G401 (cell line): ENCODE measurements at regions not wholly inside any gene's neighbourhood (a gene's known extent, or its start where the extent isn't known, plus 50 kb on each side); places are given as distances from the start of the nearest gene placed in this dataset.

Experiments used
- DNase-seq: peaks from one replicate; pipeline ENCODE4 v3.0.0-alpha.2; 2015; ENCODE audit warnings: low spot score
- in situ Hi-C: cut with HindIII; loops from 2 replicates; pipeline ENCODE4 v1.10.0; 2016; ENCODE audit warnings: low sequenced_read_pairs, mixed read lengths

DNA sequence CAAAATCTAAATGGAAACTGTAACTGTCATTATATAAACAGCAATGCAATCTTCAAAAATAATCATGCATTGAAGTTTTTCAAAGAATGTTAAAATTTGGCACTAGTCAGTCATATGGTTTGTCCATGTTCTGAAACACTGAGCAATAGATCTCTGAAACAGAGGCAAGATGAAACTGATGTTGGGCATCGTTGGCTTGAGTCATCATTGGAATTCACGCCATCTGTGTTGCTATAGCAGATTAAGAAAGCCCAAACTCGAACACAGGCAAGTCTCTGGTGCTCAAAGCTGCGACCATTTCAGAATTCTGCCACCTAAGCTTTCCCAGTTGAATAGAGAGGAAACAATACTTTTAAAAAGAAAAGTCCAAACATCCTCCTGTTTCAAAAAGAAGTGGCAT, 114.1 kb upstream of the PPARGC1A start:
- no peak for DNase-seq
- in situ Hi-C loops: no loop called here

DNA sequence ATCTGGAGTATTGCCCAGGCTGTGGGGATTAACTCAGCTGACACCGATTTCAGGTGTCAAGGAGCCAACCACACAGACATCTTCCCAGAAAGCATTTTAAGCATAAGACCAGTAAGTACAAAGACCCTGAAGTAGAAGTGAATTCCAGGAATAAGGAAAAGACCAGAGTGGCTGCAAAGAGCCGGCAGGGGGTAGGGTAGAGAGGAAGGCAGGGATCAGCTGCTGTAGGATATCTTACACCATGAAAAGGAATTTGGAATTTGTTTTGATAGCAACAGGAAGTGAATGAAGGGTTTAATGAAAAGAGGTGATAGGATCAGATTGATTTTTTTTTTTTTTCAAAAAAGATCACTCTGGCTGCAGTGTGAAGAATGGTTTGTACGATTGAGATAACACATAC, 113.6 kb upstream of the PPARGC1A start:
- in situ Hi-C loops: no loop called here
- DNase-seq: no peak

DNA sequence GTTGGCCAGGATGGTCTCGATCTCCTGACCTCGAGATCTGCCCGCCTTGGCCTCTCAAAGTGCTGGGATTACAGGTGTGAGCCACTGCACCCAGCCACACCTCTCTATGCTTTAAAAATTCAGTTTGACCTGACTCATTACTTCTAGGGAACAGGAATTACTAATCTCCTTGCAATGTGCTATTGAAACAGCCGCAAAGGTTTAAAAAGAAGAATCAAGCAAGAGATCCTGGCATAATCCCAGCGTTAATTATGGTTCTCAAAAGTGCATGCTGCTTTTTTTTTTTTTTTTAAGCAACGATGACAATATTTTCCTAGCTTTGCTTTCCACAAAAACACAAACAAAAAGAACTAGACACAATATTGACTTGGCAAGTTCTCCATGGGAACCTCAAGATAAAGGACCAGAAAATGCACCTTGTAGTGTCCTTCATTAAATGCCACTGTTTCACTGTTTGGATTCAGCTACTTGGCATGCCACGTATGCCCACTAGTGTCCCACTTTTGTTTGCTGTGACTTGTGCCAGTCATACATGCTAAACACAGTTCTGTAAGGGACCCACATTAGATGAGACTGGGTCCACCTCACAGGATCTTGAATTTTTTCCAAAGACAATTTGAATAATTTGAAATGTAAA, 112.6 kb upstream of the PPARGC1A start:
- DNase-seq: no peak
- in situ Hi-C loops: no loop called here

DNA sequence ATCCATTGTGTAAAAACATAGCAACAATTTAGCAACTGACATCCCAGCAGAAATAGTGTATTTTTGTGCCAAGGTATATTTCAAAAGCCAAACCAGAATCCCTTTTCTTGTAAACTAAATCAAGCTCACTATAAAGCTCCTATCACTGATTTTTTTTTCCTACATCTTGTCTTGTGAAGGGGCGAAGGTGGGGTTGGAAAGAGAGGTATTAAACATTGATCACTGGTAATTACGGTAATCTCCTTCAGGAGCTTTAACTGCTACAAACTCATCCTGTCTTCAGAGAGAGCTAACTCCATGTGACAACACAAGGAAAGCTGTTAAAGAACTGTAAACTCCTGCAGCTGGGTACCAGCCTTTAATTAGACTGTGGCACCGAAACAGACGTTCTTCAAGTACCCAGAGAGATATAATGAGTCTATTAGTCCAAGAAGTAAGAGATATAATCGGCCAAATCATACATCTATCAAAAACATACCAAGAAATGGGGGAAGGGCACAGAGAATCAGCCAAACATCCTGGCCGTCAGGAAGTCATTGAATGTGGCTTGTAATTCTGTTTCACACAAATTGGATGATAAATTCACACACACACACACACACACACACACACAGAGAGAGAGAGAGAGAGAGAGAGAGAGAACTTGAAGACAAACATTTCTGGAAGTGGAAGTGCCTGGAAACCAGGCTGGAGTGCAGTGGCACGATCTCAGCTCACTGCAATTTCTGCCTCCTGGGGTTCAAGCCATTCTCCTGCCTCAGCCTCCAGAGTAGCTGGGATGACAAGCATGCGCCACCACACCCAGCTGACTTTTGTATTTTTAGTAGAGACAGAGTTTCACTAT, 111.9 kb upstream of the PPARGC1A start:
- DNase-seq: no peak

DNA sequence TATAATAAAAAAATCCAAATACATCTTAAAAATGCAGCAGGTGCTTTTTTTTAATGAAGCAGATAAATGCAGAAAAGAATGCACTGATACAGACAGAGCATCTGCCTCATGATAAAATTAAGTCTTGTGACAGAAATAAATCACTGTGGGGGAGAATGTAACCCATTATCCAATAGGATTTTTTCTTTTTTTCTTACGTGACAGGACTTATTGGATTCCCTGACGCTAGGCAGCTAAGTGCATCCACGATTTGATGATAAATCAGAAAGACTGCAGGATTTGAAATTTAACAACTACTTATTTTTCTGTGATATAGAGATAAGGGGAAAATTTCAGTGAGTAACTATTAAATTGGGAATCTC, 110.6 kb upstream of the PPARGC1A start:
- in situ Hi-C loops: no loop called here
- peak; percentile 9 for DNase-seq

More for the DNA sequence above, 111.9 kb upstream of the PPARGC1A start:
- in situ Hi-C loops: no loop called here

GRCh38 chr4:23999714-24000469, 110.0 kb upstream of the PPARGC1A start:
- no peak for DNase-seq
- in situ Hi-C loops: no loop called here

- no peak for DNase-seq
- in situ Hi-C loops: no loop called here
These were observed 103.5 kb upstream of the PPARGC1A start for GRCh38 chr4:23993373-23993772.

- in situ Hi-C loops: no loop called here
- DNase-seq: no peak
These were observed 101.6 kb upstream of the PPARGC1A start for GRCh38 chr4:23991444-23991843.

- in situ Hi-C loops: no loop called here
These were observed 96.4 kb upstream of the PPARGC1A start for GRCh38 chr4:23986270-23986669.

GRCh38 chr4:23981328-23981727, 91.5 kb upstream of the PPARGC1A start:
- in situ Hi-C loops: no loop called here
- no peak for DNase-seq

More at GRCh38 chr4:23986270-23986669, 96.4 kb upstream of the PPARGC1A start:
- DNase-seq: no peak

DNA sequence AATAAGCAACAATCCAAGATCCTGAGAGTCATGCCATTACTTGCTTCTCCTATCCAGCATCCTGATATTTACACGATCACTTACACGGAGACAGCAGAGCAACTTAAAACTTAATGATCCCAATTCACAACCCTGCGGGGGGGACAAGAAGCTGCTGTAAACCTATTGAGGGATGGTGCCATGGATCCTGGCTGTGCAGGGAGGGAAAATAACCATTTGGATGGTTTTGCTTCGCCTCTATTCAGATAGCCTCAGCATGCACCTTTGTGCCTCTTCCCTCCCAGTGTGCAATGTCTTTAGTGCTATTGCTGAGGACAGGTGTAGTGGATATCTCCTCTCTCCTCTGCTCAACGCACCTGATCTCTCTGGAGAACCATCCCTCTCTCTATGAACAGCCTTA, 89.7 kb upstream of the PPARGC1A start:
- in situ Hi-C loops: no loop called here

DNA sequence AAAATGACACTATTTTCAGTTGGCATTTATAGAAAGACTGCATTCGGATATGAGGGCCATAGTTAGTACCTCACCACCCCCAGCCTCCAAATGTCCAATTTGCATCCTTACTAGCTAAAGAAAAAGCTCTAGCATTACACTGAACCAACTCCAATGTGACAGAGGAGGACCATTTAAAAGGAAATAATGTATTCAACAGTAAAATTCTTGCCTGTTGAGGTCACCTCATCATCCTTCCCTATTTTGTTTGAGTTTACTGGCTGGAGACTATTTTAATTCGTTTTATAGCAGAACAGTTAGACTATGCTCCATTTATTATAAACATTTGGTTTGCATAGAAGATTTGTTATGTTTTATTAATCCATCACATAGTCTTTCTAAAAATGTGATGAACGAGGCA, 88.2 kb upstream of the PPARGC1A start:
- in situ Hi-C loops: no loop called here
- DNase-seq: no peak

More for the DNA sequence above, 89.7 kb upstream of the PPARGC1A start:
- no peak for DNase-seq

DNA sequence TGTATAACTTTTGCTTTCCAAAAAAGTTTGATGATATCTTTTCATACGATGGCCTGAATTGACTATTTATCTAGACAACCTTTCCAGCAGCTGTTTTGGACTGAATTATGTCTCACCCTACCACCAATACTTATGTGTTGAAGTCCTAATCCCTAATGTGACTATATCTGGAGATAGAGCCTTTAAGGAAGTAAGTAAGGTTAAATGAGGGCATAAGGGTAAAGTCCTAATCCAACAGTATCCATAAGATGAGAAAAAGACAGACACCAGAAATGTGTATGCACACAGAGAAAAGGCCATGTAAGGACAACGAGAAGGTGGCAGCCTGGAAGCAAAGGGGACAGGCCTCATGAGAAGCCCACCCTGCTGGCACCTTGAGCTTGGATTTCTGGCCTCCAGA, 86.6 kb upstream of the PPARGC1A start:
- in situ Hi-C loops: no loop called here
- DNase-seq: no peak

- in situ Hi-C loops: no loop called here
- no peak for DNase-seq
These were observed 83.5 kb upstream of the PPARGC1A start for GRCh38 chr4:23973308-23973855.

DNA sequence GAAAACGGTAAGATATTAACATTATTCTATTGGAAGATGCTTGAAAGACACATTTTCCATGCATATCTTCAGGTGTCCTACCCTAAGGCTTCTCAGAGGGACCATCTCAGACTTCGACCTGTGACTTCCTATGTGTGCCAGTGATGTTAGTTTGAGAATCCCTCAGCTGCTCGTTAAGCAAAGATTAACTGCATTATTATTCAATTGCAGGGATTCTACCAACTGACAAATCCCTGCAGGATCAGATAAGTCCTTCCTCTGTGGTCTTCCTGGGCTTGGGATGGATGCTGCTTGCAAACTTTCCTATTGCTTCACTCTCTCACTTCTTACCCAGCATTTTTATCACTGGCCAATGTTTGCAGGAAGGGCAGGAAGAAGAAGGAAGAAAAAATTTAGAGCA, 83.0 kb upstream of the PPARGC1A start:
- in situ Hi-C loops: no loop called here
- DNase-seq: no peak

DNA sequence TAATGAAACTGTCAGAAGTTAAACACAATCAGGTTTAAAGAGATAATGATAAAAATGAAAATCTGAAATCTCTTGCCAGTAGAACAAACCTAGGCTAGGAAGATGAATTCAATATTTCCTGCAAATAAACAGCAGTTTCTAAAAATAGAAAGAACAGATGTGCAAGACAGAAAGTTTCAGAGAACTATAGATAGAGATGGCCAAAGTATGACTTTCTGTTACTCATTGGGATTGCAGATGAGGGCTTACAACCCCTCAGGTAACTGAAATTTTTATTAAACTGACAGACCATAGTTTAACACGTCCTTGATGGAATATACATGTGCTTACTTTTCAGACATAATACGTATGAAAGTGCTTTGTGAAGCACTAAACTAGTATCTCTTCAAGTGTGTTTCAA, 82.3 kb upstream of the PPARGC1A start:
- no peak for DNase-seq
- in situ Hi-C loops: no loop called here

GRCh38 chr4:23970201-23970850, 80.5 kb upstream of the PPARGC1A start:
- in situ Hi-C loops: no loop called here
- DNase-seq: no peak

DNA sequence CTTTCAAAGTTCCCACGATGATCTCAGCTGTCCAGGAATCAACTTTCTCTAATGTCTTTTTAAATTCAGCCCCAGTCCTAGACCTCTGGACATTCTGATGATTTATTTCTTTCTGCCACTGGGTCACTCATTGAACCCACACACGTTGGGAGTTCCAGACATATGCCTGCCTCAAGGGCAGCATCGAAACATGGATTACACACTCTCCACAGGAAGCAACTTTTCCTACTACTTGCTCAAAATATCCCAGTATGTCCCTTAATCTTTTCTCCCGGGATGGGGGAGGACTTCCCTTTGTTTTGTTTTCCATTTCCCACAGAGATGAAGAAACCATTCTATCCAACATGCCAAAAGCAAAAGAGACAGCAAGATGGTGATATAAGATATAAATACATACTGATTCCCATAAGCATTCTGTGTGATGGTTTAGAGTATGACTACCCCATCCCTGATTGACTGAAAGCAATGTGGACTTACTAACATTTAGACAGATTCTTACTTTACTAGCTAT, 79.8 kb upstream of the PPARGC1A start:
- in situ Hi-C loops: no loop called here
- no peak for DNase-seq

DNA sequence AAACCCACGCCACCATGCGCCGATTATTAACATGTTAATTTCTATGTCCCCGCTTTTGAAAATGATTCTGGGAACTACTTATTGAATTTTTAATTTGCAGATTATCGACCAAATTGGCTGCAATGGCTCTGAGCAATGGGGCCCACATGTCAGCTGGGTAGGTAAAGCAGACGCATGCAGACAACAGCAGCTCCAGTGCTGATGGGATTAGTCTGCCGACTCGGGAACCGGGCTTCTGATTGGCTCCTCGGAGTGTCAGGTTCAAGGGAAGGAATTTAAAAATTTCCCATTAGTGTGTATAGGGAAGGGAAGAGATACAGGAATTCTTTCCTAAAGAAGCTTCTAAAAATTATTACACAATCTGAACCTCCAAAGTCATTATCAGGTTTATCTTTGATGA, 77.4 kb upstream of the PPARGC1A start:
- in situ Hi-C loops: no loop called here
- no peak for DNase-seq
